ENCODE measurements at regions not wholly inside any gene's neighbourhood (a gene's known extent, or its start where the extent isn't known, plus 50 kb on each side); places are given as distances from the start of the nearest gene placed in this dataset.

DNA sequence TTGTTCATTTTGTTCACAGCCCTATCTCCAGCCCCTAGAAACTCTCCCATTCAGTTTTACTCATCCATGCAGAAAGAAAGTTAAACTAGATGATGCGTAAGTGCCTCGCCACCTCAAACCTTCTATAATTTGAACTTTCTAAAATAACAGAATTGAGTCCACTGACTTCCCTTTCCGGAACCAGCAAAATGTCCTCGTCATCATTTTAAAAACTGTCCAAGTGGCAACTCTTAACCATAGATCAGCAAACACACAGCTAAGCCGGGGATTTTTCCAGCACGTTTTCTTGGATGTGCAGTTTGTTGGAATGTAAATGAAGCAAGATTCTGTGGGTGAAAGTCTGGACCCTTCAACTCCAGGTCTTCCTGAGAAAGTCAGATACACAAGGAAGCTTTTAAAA lies 369.7 kb upstream of the ERCC4 start:
- Histone ChIP-seq H3K9me1 (ENCODE audit: control insufficient read depth, insufficient read depth, low read length) (no peaks in the 10 kb centered on the region), H3K79me2 (ENCODE audit: control insufficient read depth, insufficient read depth, low read length) (no peaks in the 10 kb centered on the region), H3K36me3 (ENCODE audit: control insufficient read depth, insufficient read depth, low read length) (no peaks in the 10 kb centered on the region), H3K9me3 (replicated peaks; ENCODE audit: control insufficient read depth, insufficient read depth, low read depth, low read length) (no peaks in the 10 kb centered on the region), H3K27me3 (ENCODE audit: control insufficient read depth in 2 of 2, insufficient read depth in 2 of 2, low read length in 2 of 2) (peaks cover 0 to 9% of the 10 kb centered on the region in 2 experiments; a peak in 3 of 5 replicates), H4K20me1 (replicated peaks; ENCODE audit: control insufficient read depth, insufficient read depth, low read length) (no peaks in the 10 kb centered on the region), H3K27ac (ENCODE audit: extremely low read depth, low read depth, low read length) (no peak overlapping the region), H3K4me2 (ENCODE audit: insufficient read depth, low read length) (no peak overlapping the region), H3K9ac (ENCODE audit: insufficient read depth in 1 of 2, low read depth in 2 of 2, low read length in 2 of 2) (no peak overlapping the region), H2AFZ (ENCODE audit: low read depth, low read length) (no peak overlapping the region), H3K4me1 (replicated peaks in 1 of 2; ENCODE audit: control insufficient read depth in 2 of 2, insufficient read depth in 2 of 2, low read length in 2 of 2) (no peaks in the 10 kb centered on the region), H3K4me3 (no peak overlapping the region)
- WGBS (ENCODE audit: insufficient coverage, low coverage, missing lambda C conversion rate): 1% methylated on average over 6 of the region's 6 CpGs
- BruUV-seq (replicated peaks): no TSS peak
- in situ Hi-C loops (cut with MboI): no loop called here
- no peak for DNase-seq (ENCODE audit: extremely low read depth in 1 of 4, low spot score in 3 of 4)
- intact Hi-C loops (cut with micrococcal nuclease): no loop called here
- no peak for FAIRE-seq
- ChIA-PET CTCF (ENCODE audit: low intra/inter-chr PET ratio) (no interaction called here), POLR2A (no interaction called here)
- no peak for ATAC-seq
- TF ChIP-seq MAFF (IDR thresholded peaks at IDR 0.05; ENCODE audit: low read length) (0 out of 2 replicates have a peak, but pooled peaks have one; percentile 6), ZNF316 (IDR thresholded peaks at IDR 0.05) (peak; percentile 24; the same call in 1 of the 2 replicates), ZSCAN29 (IDR thresholded peaks at IDR 0.05) (no peak)
- TF ChIP-seq, protein P1, sequence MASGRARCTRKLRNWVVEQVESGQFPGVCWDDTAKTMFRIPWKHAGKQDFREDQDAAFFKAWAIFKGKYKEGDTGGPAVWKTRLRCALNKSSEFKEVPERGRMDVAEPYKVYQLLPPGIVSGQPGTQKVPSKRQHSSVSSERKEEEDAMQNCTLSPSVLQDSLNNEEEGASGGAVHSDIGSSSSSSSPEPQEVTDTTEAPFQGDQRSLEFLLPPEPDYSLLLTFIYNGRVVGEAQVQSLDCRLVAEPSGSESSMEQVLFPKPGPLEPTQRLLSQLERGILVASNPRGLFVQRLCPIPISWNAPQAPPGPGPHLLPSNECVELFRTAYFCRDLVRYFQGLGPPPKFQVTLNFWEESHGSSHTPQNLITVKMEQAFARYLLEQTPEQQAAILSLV (tag; IDR thresholded peaks at IDR 0.05): no peak

DNA sequence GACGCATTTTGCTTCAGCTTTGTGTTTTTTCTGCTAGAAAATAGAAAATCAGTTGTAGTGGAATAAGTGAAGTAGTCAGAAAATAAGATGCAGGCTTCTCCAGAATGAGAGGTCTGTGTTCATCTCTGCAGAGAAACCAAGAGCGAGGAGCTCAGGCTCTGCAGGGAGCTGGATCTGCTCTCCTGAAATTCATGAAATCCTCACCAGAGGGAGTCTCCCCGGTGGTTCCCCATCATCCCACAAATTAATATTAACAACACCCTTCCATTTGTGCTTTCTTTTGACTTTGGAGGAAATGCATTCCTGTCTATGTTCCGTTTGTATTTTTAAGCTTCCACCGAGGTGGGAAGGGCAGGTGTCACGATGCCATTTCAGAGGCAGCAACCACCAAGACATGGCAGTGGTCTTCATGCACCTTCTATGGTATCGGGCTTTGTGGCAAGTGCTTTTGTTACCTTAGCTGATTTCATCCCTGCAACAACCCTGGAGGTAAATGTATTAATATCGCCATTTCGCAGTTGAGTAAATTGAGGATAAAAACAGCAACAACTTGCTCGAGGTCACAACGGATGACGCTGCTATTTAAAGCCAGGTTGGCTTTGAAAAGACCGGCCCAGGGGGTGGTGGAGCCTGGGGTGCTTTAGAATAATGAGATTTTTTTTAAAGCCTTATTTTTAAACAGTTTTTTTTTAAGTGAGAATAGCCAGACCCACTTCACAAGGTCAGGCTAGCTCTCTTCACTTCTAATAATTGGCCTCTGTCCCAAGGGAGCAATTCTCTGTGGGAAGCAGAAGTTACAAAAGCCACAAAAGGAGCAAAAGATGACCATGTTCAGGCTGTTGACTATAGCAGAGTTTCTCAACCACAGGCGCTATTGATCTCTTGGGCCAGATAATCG lies 367.6 kb upstream of the ERCC4 start:
- no peaks in the 10 kb centered on the region for H3K9me3 ChIP-seq (replicated peaks; ENCODE audit: control insufficient read depth, insufficient read depth, low read depth, low read length)
- TF ChIP-seq GTF2A2 (tag; IDR thresholded peaks at IDR 0.05): no peak
- TF ChIP-seq, protein P2, sequence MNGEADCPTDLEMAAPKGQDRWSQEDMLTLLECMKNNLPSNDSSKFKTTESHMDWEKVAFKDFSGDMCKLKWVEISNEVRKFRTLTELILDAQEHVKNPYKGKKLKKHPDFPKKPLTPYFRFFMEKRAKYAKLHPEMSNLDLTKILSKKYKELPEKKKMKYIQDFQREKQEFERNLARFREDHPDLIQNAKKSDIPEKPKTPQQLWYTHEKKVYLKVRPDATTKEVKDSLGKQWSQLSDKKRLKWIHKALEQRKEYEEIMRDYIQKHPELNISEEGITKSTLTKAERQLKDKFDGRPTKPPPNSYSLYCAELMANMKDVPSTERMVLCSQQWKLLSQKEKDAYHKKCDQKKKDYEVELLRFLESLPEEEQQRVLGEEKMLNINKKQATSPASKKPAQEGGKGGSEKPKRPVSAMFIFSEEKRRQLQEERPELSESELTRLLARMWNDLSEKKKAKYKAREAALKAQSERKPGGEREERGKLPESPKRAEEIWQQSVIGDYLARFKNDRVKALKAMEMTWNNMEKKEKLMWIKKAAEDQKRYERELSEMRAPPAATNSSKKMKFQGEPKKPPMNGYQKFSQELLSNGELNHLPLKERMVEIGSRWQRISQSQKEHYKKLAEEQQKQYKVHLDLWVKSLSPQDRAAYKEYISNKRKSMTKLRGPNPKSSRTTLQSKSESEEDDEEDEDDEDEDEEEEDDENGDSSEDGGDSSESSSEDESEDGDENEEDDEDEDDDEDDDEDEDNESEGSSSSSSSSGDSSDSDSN (IDR thresholded peaks at IDR 0.05; ENCODE audit: borderline replicate concordance in 1 of 2, low read depth in 2 of 2, low read length in 2 of 2): no peak
- no peak overlapping the region for H2AFZ ChIP-seq (ENCODE audit: low read depth, low read length)
- DNase-seq (ENCODE audit: extremely low read depth in 1 of 4, low spot score in 3 of 4) (no peak), ATAC-seq (no peak), FAIRE-seq (no peak)
- CTCF ChIA-PET (ENCODE audit: low intra/inter-chr PET ratio): no interaction called here
- H3K36me3 ChIP-seq (ENCODE audit: control insufficient read depth, insufficient read depth, low read length): no peaks in the 10 kb centered on the region
- H3K4me3 ChIP-seq: no peak overlapping the region
- under 1% methylated on average over 15 of the region's 15 CpGs for WGBS (ENCODE audit: insufficient coverage, low coverage, missing lambda C conversion rate)
- H3K9me1 ChIP-seq (ENCODE audit: control insufficient read depth, insufficient read depth, low read length): no peaks in the 10 kb centered on the region
- BruUV-seq (replicated peaks): no TSS peak
- H3K27ac ChIP-seq (ENCODE audit: extremely low read depth, low read depth, low read length): no peak overlapping the region
- intact Hi-C loops (cut with micrococcal nuclease): no loop called here
- H3K4me1 ChIP-seq (replicated peaks in 1 of 2; ENCODE audit: control insufficient read depth in 2 of 2, insufficient read depth in 2 of 2, low read length in 2 of 2): no peaks in the 10 kb centered on the region
- H4K20me1 ChIP-seq (replicated peaks; ENCODE audit: control insufficient read depth, insufficient read depth, low read length): no peaks in the 10 kb centered on the region
- POLR2A ChIA-PET: interaction anchor here (1.0 kb wide), 1 partner anchor 20 kb away, joined by 3 read pairs; no protein-coding TSS in a partner anchor
- peaks cover 0 to 7% of the 10 kb centered on the region in 2 experiments; a peak in 3 of 5 replicates for H3K27me3 ChIP-seq (ENCODE audit: control insufficient read depth in 2 of 2, insufficient read depth in 2 of 2, low read length in 2 of 2)
- no peak overlapping the region for H3K4me2 ChIP-seq (ENCODE audit: insufficient read depth, low read length)
- H3K9ac ChIP-seq (ENCODE audit: insufficient read depth in 1 of 2, low read depth in 2 of 2, low read length in 2 of 2): no peak overlapping the region
- in situ Hi-C loops (cut with MboI): no loop called here
- no peaks in the 10 kb centered on the region for H3K79me2 ChIP-seq (ENCODE audit: control insufficient read depth, insufficient read depth, low read length)
